SK-N-SH (cell line): ENCODE measurements at regions not wholly inside any gene's neighbourhood (a gene's known extent, or its start where the extent isn't known, plus 50 kb on each side); places are given as distances from the start of the nearest gene placed in this dataset.
A peak's percentile ranks its signal among the peaks of the same experiment; 100 is the strongest.

Source experiments
- CTCF ChIA-PET: fragments of 300-600, 350-600 bp; formaldehyde crosslinking; extraction: SDS; loops from one replicate; lab custom pipeline; 2021; lab: Yijun Ruan, JAX
- POLR2A ChIA-PET: fragments of 350-600 bp; sonication (Branson Sonifier 250); formaldehyde crosslinking; extraction: SDS; loops from one replicate; lab custom pipeline; 2020; ENCODE audit warnings: antibody characterized with exemption, inconsistent platforms; lab: Yijun Ruan, JAX
- DNase-seq: peaks from one replicate; pipeline ENCODE4 v3.0.0; 2012
- H2AFZ ChIP-seq: fragments of 200-600 bp; sonication (generic); 2 replicates; pipeline ENCODE4 v1.8.1; 2016; ENCODE audit warnings: antibody characterized with exemption, mild to moderate bottlenecking, low read depth
- H3F3A ChIP-seq: fragments of 200-600 bp; sonication (generic); replicated peaks from 2 replicates; pipeline ENCODE3; 2016; ENCODE audit warnings: antibody characterized with exemption, mild to moderate bottlenecking; ENCODE audit not compliant: insufficient read depth
- H3K27ac ChIP-seq, 2 experiments: fragments of 200-500 bp in 1 of 2; fragments of 200-600 bp in 1 of 2; sonication (Bioruptor generic) in 1 of 2; sonication (generic), shearing (Covaris generic) in 1 of 2; 2 replicates each; pipeline versions ENCODE4 v1.5.1 to v1.6.1; 2014 to 2016; ENCODE audit warnings: low read depth in 2 of 2, inconsistent platforms in 1 of 2, low read length in 1 of 2, mild to moderate bottlenecking in 1 of 2, mixed read lengths in 1 of 2
- H3K27me3 ChIP-seq: fragments of 200-600 bp; sonication (generic), shearing (Covaris generic); 2 replicates; pipeline ENCODE4 v1.6.1; 2016; ENCODE audit warnings: mixed run types; ENCODE audit not compliant: insufficient read depth
- H3K36me3 ChIP-seq, 2 experiments: fragments of 200-500 bp in 1 of 2; fragments of 200-600 bp in 1 of 2; sonication (Bioruptor generic) in 1 of 2; sonication (generic) in 1 of 2; replicated peaks in 1 of 2; 2 replicates each; pipeline versions ENCODE3 to v1.5.1; 2014 to 2016; ENCODE audit warnings: low read length in 1 of 2, mild to moderate bottlenecking in 1 of 2; ENCODE audit not compliant: insufficient read depth in 2 of 2, control insufficient read depth in 1 of 2
- H3K4me1 ChIP-seq, 2 experiments: fragments of 200-500 bp in 1 of 2; fragments of 200-600 bp in 1 of 2; sonication (Bioruptor generic) in 1 of 2; sonication (generic), shearing (Covaris generic) in 1 of 2; 2 replicates each; pipeline versions ENCODE4 v1.5.1 to v1.6.1; 2014 to 2016; ENCODE audit warnings: low read depth in 1 of 2, low read length in 1 of 2, mixed run types in 1 of 2; ENCODE audit not compliant: insufficient read depth in 2 of 2, control insufficient read depth in 1 of 2
- H3K4me2 ChIP-seq: fragments of 200-600 bp; sonication (generic), shearing (Covaris generic); 2 replicates; pipeline ENCODE4 v1.6.1; 2017; ENCODE audit warnings: mixed run types
- H3K4me3 ChIP-seq, 2 experiments: fragments of 200-500 bp in 1 of 2; fragments of 200-600 bp in 1 of 2; sonication (Bioruptor generic) in 1 of 2; sonication (generic), shearing (Covaris generic) in 1 of 2; 2 replicates each; pipeline versions ENCODE4 v1.5.1 to v1.8.1; 2014 to 2016; ENCODE audit warnings: low read depth in 2 of 2, inconsistent platforms in 1 of 2, low read length in 1 of 2, mild to moderate bottlenecking in 1 of 2, mixed read lengths in 1 of 2, moderate library complexity in 1 of 2
- H3K79me2 ChIP-seq: fragments of 200-600 bp; sonication (generic); 2 replicates; pipeline ENCODE4 v1.8.1; 2017; ENCODE audit warnings: mild to moderate bottlenecking; ENCODE audit not compliant: insufficient read depth
- H3K9ac ChIP-seq: fragments of 200-600 bp; sonication (generic); 2 replicates; pipeline ENCODE4 v1.6.1; 2017; ENCODE audit warnings: mixed run types
- H3K9me2 ChIP-seq: fragments of 200-600 bp; sonication (generic); 2 replicates; pipeline ENCODE4 v1.6.1; 2017; ENCODE audit warnings: mixed run types
- H3K9me3 ChIP-seq: fragments of 200-600 bp; sonication (generic); 2 replicates; pipeline ENCODE4 v1.6.1; 2017; ENCODE audit warnings: mixed run types, mild to moderate bottlenecking, moderate library complexity
- H4K20me1 ChIP-seq: fragments of 200-600 bp; sonication (generic); 2 replicates; pipeline ENCODE4 v1.6.1; 2017; ENCODE audit warnings: mild to moderate bottlenecking, mixed run types; ENCODE audit not compliant: insufficient read depth
- FOSL2 ChIP-seq: IDR thresholded peaks from 2 replicates; pipeline ENCODE4 v1.4.0; 2012; ENCODE audit warnings: low read depth, mild to moderate bottlenecking, moderate library complexity, borderline replicate concordance
- FOXJ3 ChIP-seq: sonication (generic); formaldehyde crosslinking; IDR thresholded peaks from 2 replicates; pipeline ENCODE4 v1.5.1; 2020; ENCODE audit warnings: mild to moderate bottlenecking, missing genetic modification reagents
- FOXM1 ChIP-seq: IDR thresholded peaks from 2 replicates; pipeline ENCODE4 v1.4.0; 2012; ENCODE audit warnings: low read depth, mild to moderate bottlenecking
- GABPA ChIP-seq: IDR thresholded peaks from 2 replicates; pipeline ENCODE4 v1.4.0; 2012; ENCODE audit warnings: low read depth, mild to moderate bottlenecking
- GATA2 ChIP-seq: sonication (generic); formaldehyde crosslinking; IDR thresholded peaks from 2 replicates; pipeline ENCODE4 v1.5.0; 2020; ENCODE audit warnings: mild to moderate bottlenecking, missing genetic modification reagents
- IRF3 ChIP-seq: fragments of 150-350 bp; IDR thresholded peaks from 2 replicates; pipeline ENCODE4 v1.6.1; 2016; ENCODE audit warnings: mild to moderate bottlenecking, low read depth, low read length
- POLR2AphosphoS5 ChIP-seq: IDR thresholded peaks from 2 replicates; pipeline ENCODE4 v1.6.1; 2012; ENCODE audit warnings: low read depth, low read length
- RFX5 ChIP-seq: IDR thresholded peaks from 2 replicates; pipeline ENCODE4 v1.6.1; 2012; ENCODE audit warnings: mild to moderate bottlenecking, improper control_type of control experiment, low read length
- SIN3A ChIP-seq: IDR thresholded peaks from 2 replicates; pipeline ENCODE4 v1.6.1; 2012; ENCODE audit warnings: low read depth, mild to moderate bottlenecking, low read length, moderate library complexity, borderline replicate concordance
- TCF12 ChIP-seq: IDR thresholded peaks from 2 replicates; pipeline ENCODE4 v1.4.0; 2012
- USF1 ChIP-seq: IDR thresholded peaks from 2 replicates; pipeline ENCODE4 v1.4.0; 2012; ENCODE audit warnings: low read depth, borderline replicate concordance
- YY1 ChIP-seq: IDR thresholded peaks from 2 replicates; pipeline ENCODE4 v1.4.0; 2012; ENCODE audit warnings: low read depth, mild to moderate bottlenecking
- WGBS: methylation state at CpG from one replicate; pipeline ENCODE4 v1.1.6; 2017; ENCODE audit warnings: low lambda C conversion rate; 5-methylcytosine and 5-hydroxymethylcytosine counted together
- TF ChIP-seq, protein P1 (sequence below): fragments of 150-350 bp; IDR thresholded peaks from 2 replicates; pipeline ENCODE4 v1.6.1; 2017; ENCODE audit warnings: antibody characterized with exemption, low read length, low read depth, borderline replicate concordance
- TF ChIP-seq, protein P2 (sequence below): IDR thresholded peaks from 2 replicates; pipeline ENCODE4 v1.4.0; 2012; ENCODE audit warnings: low read depth, borderline replicate concordance
- TF ChIP-seq, protein P3 (sequence below): IDR thresholded peaks from 2 replicates; pipeline ENCODE4 v1.6.1; 2012; ENCODE audit warnings: mild to moderate bottlenecking, low read depth, low read length, moderate library complexity

DNA sequence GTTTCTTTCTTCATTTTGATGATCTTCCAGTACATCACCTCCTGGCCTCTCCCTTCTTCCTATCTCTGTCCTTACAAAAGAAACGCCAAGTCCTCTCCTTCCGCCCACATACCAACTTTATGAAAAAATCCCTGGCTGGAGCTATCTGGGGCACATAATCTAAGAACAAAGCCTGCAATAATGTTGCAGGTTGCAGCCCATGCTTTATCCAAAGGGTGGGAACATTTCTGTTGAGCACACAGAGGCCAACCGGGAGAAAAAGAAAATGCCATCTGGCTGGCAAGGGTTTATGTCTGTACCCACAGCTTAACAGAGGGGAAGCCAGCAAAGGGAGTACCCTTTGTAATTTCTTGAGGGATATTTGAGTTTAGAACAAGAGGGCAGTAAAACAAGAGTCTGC, 409.6 kb downstream of the SOX9 start:
- H3K9me2 ChIP-seq, result no peaks in the 10 kb centered on the region
- no peaks in the 10 kb centered on the region for H3K27me3 ChIP-seq
- 0 out of 2 replicates have a peak overlapping the region, but pooled peaks have one; percentile 19 for H2AFZ ChIP-seq
- WGBS, result 92% methylated on average over 3 of the region's 3 CpGs
- no peak overlapping the region for H3K27ac ChIP-seq
- H3K4me2 ChIP-seq, result no peak overlapping the region
- DNase-seq, result no peak
- no peaks in the 10 kb centered on the region for H3K36me3 ChIP-seq
- TF ChIP-seq, protein P1, sequence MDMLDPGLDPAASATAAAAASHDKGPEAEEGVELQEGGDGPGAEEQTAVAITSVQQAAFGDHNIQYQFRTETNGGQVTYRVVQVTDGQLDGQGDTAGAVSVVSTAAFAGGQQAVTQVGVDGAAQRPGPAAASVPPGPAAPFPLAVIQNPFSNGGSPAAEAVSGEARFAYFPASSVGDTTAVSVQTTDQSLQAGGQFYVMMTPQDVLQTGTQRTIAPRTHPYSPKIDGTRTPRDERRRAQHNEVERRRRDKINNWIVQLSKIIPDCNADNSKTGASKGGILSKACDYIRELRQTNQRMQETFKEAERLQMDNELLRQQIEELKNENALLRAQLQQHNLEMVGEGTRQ, result no peak
- TF ChIP-seq YY1 (no peak), RFX5 (no peak), IRF3 (no peak), GATA2 (CRISPR knock-in tag) (no peak), GABPA (no peak), TCF12 (no peak)
- TF ChIP-seq, protein P2, sequence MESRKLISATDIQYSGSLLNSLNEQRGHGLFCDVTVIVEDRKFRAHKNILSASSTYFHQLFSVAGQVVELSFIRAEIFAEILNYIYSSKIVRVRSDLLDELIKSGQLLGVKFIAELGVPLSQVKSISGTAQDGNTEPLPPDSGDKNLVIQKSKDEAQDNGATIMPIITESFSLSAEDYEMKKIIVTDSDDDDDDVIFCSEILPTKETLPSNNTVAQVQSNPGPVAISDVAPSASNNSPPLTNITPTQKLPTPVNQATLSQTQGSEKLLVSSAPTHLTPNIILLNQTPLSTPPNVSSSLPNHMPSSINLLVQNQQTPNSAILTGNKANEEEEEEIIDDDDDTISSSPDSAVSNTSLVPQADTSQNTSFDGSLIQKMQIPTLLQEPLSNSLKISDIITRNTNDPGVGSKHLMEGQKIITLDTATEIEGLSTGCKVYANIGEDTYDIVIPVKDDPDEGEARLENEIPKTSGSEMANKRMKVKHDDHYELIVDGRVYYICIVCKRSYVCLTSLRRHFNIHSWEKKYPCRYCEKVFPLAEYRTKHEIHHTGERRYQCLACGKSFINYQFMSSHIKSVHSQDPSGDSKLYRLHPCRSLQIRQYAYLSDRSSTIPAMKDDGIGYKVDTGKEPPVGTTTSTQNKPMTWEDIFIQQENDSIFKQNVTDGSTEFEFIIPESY, result no peak
- ChIA-PET CTCF (interaction anchor here (0.6 to 1.0 kb wide), 2 partner anchors 10 to 944 kb away, joined by 3 to 11 read pairs; no protein-coding TSS in a partner anchor), POLR2A (no interaction called here)
- no peaks in the 10 kb centered on the region; the same call in 1 of the 2 replicates for H4K20me1 ChIP-seq
- H3K9me3 ChIP-seq, result no peaks in the 10 kb centered on the region
- no peak overlapping the region for H3K9ac ChIP-seq
- H3K4me3 ChIP-seq, result no peak overlapping the region
- no peaks in the 10 kb centered on the region for H3K4me1 ChIP-seq
- H3F3A ChIP-seq, result no peaks in the 10 kb centered on the region
- peaks cover 16% of the 10 kb centered on the region for H3K79me2 ChIP-seq

DNA sequence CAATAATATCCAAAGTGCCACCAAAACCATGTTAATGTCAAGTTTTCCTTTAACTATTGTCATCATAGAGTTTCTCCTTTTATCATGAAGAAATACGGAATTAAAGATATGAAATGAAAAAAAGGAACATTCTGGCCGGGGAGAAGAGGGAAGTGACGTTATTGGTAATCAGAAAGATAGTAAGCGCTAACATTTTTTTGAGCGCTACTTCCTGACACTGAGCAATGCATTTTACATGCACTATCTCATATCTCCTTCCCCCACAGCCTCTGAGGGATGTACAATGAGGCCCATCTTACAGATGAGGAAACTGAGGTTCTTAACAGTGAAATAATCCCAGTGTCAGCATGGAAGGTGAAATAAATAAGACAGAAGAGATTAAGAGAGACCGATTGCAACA, 410.9 kb downstream of the SOX9 start:
- Histone ChIP-seq H3K36me3 (no peaks in the 10 kb centered on the region), H3K27me3 (no peaks in the 10 kb centered on the region), H3K9me3 (no peaks in the 10 kb centered on the region), H3K9ac (no peak overlapping the region), H3F3A (no peaks in the 10 kb centered on the region), H3K4me3 (no peak overlapping the region), H3K9me2 (no peaks in the 10 kb centered on the region), H3K4me2 (no peak overlapping the region), H3K27ac (no peak overlapping the region), H4K20me1 (no peaks in the 10 kb centered on the region; the same call in 1 of the 2 replicates), H2AFZ (no peak overlapping the region), H3K79me2 (peaks cover 16% of the 10 kb centered on the region), H3K4me1 (no peaks in the 10 kb centered on the region)
- no peak for DNase-seq
- CTCF ChIA-PET, result interaction anchor here (1.5 kb wide), 1 partner anchor 11 kb away, joined by 3 read pairs; no protein-coding TSS in a partner anchor
- POLR2A ChIA-PET, result no interaction called here
- 91% methylated on average over 6 of the region's 6 CpGs for WGBS
- TF ChIP-seq FOSL2 (no peak), FOXM1 (no peak), USF1 (no peak), SIN3A (no peak), FOXJ3 (CRISPR knock-in tag) (no peak), POLR2AphosphoS5 (no peak), YY1 (no peak)
- TF ChIP-seq, protein P2, result no peak
- TF ChIP-seq, protein P3, sequence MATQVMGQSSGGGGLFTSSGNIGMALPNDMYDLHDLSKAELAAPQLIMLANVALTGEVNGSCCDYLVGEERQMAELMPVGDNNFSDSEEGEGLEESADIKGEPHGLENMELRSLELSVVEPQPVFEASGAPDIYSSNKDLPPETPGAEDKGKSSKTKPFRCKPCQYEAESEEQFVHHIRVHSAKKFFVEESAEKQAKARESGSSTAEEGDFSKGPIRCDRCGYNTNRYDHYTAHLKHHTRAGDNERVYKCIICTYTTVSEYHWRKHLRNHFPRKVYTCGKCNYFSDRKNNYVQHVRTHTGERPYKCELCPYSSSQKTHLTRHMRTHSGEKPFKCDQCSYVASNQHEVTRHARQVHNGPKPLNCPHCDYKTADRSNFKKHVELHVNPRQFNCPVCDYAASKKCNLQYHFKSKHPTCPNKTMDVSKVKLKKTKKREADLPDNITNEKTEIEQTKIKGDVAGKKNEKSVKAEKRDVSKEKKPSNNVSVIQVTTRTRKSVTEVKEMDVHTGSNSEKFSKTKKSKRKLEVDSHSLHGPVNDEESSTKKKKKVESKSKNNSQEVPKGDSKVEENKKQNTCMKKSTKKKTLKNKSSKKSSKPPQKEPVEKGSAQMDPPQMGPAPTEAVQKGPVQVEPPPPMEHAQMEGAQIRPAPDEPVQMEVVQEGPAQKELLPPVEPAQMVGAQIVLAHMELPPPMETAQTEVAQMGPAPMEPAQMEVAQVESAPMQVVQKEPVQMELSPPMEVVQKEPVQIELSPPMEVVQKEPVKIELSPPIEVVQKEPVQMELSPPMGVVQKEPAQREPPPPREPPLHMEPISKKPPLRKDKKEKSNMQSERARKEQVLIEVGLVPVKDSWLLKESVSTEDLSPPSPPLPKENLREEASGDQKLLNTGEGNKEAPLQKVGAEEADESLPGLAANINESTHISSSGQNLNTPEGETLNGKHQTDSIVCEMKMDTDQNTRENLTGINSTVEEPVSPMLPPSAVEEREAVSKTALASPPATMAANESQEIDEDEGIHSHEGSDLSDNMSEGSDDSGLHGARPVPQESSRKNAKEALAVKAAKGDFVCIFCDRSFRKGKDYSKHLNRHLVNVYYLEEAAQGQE, result no peak
- TF ChIP-seq, protein P1, result no peak
